CD8-positive, alpha-beta memory T cell (primary cell): ENCODE measurements at regions not wholly inside any gene's neighbourhood (a gene's known extent, or its start where the extent isn't known, plus 50 kb on each side); places are given as distances from the start of the nearest gene placed in this dataset.

Experiments used
- CTCF ChIA-PET: fragments of 350-600 bp; sonication (Branson Sonifier 250); formaldehyde crosslinking; loops from one replicate; lab custom pipeline; 2021; ENCODE audit warnings: antibody characterized with exemption; lab: Charles Lee
- POLR2A ChIA-PET: fragments of 350-600 bp; sonication (Branson Sonifier 250); formaldehyde crosslinking; loops from one replicate; lab custom pipeline; 2021; ENCODE audit warnings: antibody characterized with exemption; lab: Charles Lee
- DNase-seq, 5 donors: peaks; one replicate each; pipeline versions ENCODE4 v3.0.0 to v3.0.0-alpha.2; 2020 to 2022; ENCODE audit warnings: mixed read lengths in 1 of 5
- H3K27ac ChIP-seq: one replicate; pipeline ENCODE4 v1.7.0; 2013; ENCODE audit warnings: low read depth, mild to moderate bottlenecking, low read length, moderate library complexity
- H3K27me3 ChIP-seq: 2 replicates; pipeline ENCODE4 v1.7.0; 2013; ENCODE audit warnings: low read length, mild to moderate bottlenecking; ENCODE audit not compliant: insufficient read depth, poor library complexity, severe bottlenecking
- H3K36me3 ChIP-seq: 2 replicates; pipeline ENCODE4 v1.7.0; 2013; ENCODE audit warnings: mild to moderate bottlenecking, low read length, moderate library complexity; ENCODE audit not compliant: insufficient read depth
- H3K4me1 ChIP-seq: 2 replicates; pipeline ENCODE4 v1.7.0; 2013; ENCODE audit warnings: mild to moderate bottlenecking, low read length, moderate library complexity; ENCODE audit not compliant: insufficient read depth
- H3K4me3 ChIP-seq: 2 replicates; pipeline ENCODE4 v1.7.0; 2013; ENCODE audit warnings: mild to moderate bottlenecking, low read length
- H3K9me3 ChIP-seq: 2 replicates; pipeline ENCODE4 v1.7.0; 2013; ENCODE audit warnings: mild to moderate bottlenecking, low read length
- H3K27ac Mint-ChIP-seq, 8 donors: one replicate each; pipeline ENCODE4 v1.8.0; 2020 to 2021; ENCODE audit warnings: mixed read lengths in 8 of 8, mild to moderate bottlenecking in 6 of 8, inconsistent platforms in 3 of 8, moderate library complexity in 3 of 8
- H3K27me3 Mint-ChIP-seq, 2 donors: one replicate each; pipeline ENCODE4 v1.8.0; 2020 to 2021; ENCODE audit warnings: mixed read lengths in 2 of 2, mild to moderate bottlenecking in 1 of 2, moderate library complexity in 1 of 2
- H3K36me3 Mint-ChIP-seq, 3 donors: one replicate each; pipeline ENCODE4 v1.8.0; 2020 to 2021; ENCODE audit warnings: mixed read lengths in 3 of 3, inconsistent platforms in 1 of 3, mild to moderate bottlenecking in 1 of 3
- H3K4me1 Mint-ChIP-seq, 3 donors: one replicate each; pipeline ENCODE4 v1.8.0; 2020 to 2021; ENCODE audit warnings: mixed read lengths in 3 of 3, inconsistent platforms in 1 of 3, mild to moderate bottlenecking in 1 of 3
- H3K4me3 Mint-ChIP-seq, 7 donors: one replicate each; pipeline ENCODE4 v1.8.0; 2020 to 2021; ENCODE audit warnings: mixed read lengths in 7 of 7, mild to moderate bottlenecking in 6 of 7, moderate library complexity in 4 of 7, inconsistent platforms in 2 of 7
- H3K9me3 Mint-ChIP-seq, 5 donors: one replicate each; pipeline ENCODE4 v1.8.0; 2020 to 2022; ENCODE audit warnings: mixed read lengths in 5 of 5, mild to moderate bottlenecking in 3 of 5, moderate library complexity in 2 of 5, inconsistent platforms in 1 of 5

- Histone ChIP-seq H3K4me3 (no peak overlapping the region), H3K27me3 (no peaks in the 10 kb centered on the region), H3K27ac (no peak overlapping the region), H3K4me1 (no peaks in the 10 kb centered on the region), H3K9me3 (no peaks in the 10 kb centered on the region), H3K36me3 (no peaks in the 10 kb centered on the region)
- Mint-ChIP-seq H3K27me3 (peaks cover 7 to 37% of the 10 kb centered on the region in 2 donors), H3K9me3 (peaks cover 0 to 2% (median 0%) of the 10 kb centered on the region in 5 donors), H3K4me1 (no peaks in the 10 kb centered on the region), H3K4me3 (no peak overlapping the region), H3K27ac (no peak overlapping the region), H3K36me3 (no peaks in the 10 kb centered on the region)
- POLR2A ChIA-PET: no interaction called here
- CTCF ChIA-PET: no interaction called here
- no peak for DNase-seq
Observed at GRCh38 chr10:112083472-112083871, 100.1 kb downstream of the GPAM start.

- Mint-ChIP-seq H3K4me1 (no peaks in the 10 kb centered on the region), H3K36me3 (no peaks in the 10 kb centered on the region), H3K9me3 (peaks cover 0 to 2% (median 0%) of the 10 kb centered on the region in 5 donors), H3K27me3 (peaks cover 17 to 37% of the 10 kb centered on the region in 2 donors), H3K4me3 (no peak overlapping the region), H3K27ac (no peak overlapping the region)
- Histone ChIP-seq H3K27ac (no peak overlapping the region), H3K4me1 (no peaks in the 10 kb centered on the region), H3K9me3 (no peaks in the 10 kb centered on the region), H3K36me3 (no peaks in the 10 kb centered on the region), H3K27me3 (no peaks in the 10 kb centered on the region), H3K4me3 (no peak overlapping the region)
- DNase-seq: no peak
- ChIA-PET POLR2A (no interaction called here), CTCF (no interaction called here)
Observed at GRCh38 chr10:112087953-112088456, 95.6 kb downstream of the GPAM start.

DNA sequence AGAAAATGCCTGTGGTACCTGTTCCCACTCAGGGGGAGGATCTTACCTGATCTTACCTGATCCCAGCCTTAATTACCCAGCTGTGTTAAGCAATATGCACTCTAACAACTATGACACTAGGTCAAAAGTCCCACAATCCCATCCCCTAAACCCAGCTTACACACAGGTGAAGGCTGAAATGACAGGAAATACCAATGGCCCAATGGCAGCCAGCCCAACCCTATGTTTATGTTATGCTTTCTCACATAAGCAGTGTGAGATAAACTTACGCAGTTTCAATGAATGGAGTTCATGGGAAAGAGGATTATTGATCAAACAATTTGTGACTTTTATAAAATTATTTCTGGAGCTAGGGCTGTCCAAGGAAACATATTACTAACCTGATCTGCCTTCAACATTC, 91.9 kb downstream of the GPAM start:
- Histone ChIP-seq H3K9me3 (no peaks in the 10 kb centered on the region), H3K27ac (no peak overlapping the region), H3K36me3 (no peaks in the 10 kb centered on the region), H3K27me3 (no peaks in the 10 kb centered on the region), H3K4me3 (no peak overlapping the region), H3K4me1 (no peaks in the 10 kb centered on the region)
- no peak for DNase-seq
- ChIA-PET CTCF (no interaction called here), POLR2A (no interaction called here)
- no peaks in the 10 kb centered on the region for H3K4me1 Mint-ChIP-seq
- no peak overlapping the region for H3K27ac Mint-ChIP-seq
- H3K4me3 Mint-ChIP-seq: no peak overlapping the region
- no peaks in the 10 kb centered on the region for H3K36me3 Mint-ChIP-seq
- H3K9me3 Mint-ChIP-seq: no peaks in the 10 kb centered on the region
- peaks cover 13 to 17% of the 10 kb centered on the region in 2 donors for H3K27me3 Mint-ChIP-seq

DNA sequence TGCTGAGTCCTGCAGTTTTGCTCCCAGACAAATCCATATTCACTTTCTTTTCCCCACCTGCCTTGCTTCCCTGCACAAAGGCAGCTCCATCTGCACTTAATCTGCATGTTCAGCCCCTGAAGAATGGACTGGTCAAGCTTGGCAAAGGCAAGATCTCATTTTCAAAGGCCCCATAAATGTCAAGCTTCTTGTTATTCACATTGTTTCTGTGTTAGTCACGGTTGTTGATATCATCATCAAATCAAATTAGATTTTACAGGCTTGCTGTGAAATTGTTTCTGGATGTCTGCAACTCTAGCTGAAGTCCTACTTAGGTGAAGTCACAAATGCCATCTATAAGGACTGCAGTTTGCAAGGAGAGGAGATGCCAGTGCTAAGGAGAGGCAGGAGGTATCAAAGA, 91.0 kb downstream of the GPAM start:
- no peak overlapping the region for H3K4me3 ChIP-seq
- no peaks in the 10 kb centered on the region for H3K9me3 ChIP-seq
- H3K4me1 ChIP-seq: no peaks in the 10 kb centered on the region
- Mint-ChIP-seq H3K9me3 (no peaks in the 10 kb centered on the region), H3K36me3 (no peaks in the 10 kb centered on the region), H3K4me1 (no peaks in the 10 kb centered on the region), H3K4me3 (no peak overlapping the region), H3K27me3 (peaks cover 13 to 15% of the 10 kb centered on the region in 2 donors), H3K27ac (no peak overlapping the region)
- H3K27me3 ChIP-seq: no peaks in the 10 kb centered on the region
- no peak for DNase-seq
- H3K36me3 ChIP-seq: no peaks in the 10 kb centered on the region
- ChIA-PET CTCF (no interaction called here), POLR2A (no interaction called here)
- H3K27ac ChIP-seq: no peak overlapping the region

DNA sequence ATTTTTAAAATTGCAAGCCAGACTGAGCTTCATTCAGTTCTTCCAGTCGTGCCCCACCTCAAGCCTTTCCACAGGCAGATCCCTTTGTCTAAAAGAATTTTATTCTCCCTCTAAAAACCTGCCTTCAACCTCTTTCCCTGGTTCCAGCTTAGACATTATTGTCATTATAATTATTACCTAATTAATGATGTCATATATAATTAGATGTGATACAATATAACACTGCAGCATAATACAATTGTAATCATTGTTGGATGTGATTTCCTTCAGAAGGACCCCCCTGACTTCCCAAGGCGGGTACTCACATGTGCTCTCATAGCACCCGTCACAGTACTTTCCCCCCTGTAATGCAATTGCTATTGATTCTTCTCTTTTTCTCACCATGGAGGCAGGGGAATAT, 88.6 kb downstream of the GPAM start:
- POLR2A ChIA-PET: no interaction called here
- H3K4me1 ChIP-seq: no peaks in the 10 kb centered on the region
- Mint-ChIP-seq H3K4me3 (no peak overlapping the region), H3K9me3 (no peaks in the 10 kb centered on the region), H3K4me1 (no peaks in the 10 kb centered on the region), H3K27ac (no peak overlapping the region), H3K27me3 (peaks cover 14 to 20% of the 10 kb centered on the region in 2 donors), H3K36me3 (no peaks in the 10 kb centered on the region)
- H3K27ac ChIP-seq: no peak overlapping the region
- CTCF ChIA-PET: no interaction called here
- H3K27me3 ChIP-seq: no peaks in the 10 kb centered on the region
- H3K4me3 ChIP-seq: no peak overlapping the region
- no peak for DNase-seq
- H3K9me3 ChIP-seq: no peaks in the 10 kb centered on the region
- no peaks in the 10 kb centered on the region for H3K36me3 ChIP-seq

GRCh38 chr10:112095731-112096130, 87.8 kb downstream of the GPAM start:
- no peaks in the 10 kb centered on the region for H3K36me3 Mint-ChIP-seq
- no peaks in the 10 kb centered on the region for H3K4me1 ChIP-seq
- no peak overlapping the region for H3K27ac ChIP-seq
- no peaks in the 10 kb centered on the region for H3K36me3 ChIP-seq
- peaks cover 14 to 21% of the 10 kb centered on the region in 2 donors for H3K27me3 Mint-ChIP-seq
- H3K27ac Mint-ChIP-seq: no peak overlapping the region
- no peaks in the 10 kb centered on the region for H3K27me3 ChIP-seq
- no peaks in the 10 kb centered on the region for H3K9me3 ChIP-seq
- ChIA-PET POLR2A (no interaction called here), CTCF (no interaction called here)
- no peaks in the 10 kb centered on the region for H3K4me1 Mint-ChIP-seq
- no peaks in the 10 kb centered on the region for H3K9me3 Mint-ChIP-seq
- DNase-seq: no peak
- no peak overlapping the region for H3K4me3 ChIP-seq
- no peak overlapping the region for H3K4me3 Mint-ChIP-seq

GRCh38 chr10:112098682-112099081, 84.9 kb downstream of the GPAM start:
- no peaks in the 10 kb centered on the region for H3K27me3 ChIP-seq
- no peak for DNase-seq
- Mint-ChIP-seq H3K4me1 (no peaks in the 10 kb centered on the region), H3K27me3 (peaks cover 13 to 33% of the 10 kb centered on the region in 2 donors), H3K36me3 (no peaks in the 10 kb centered on the region), H3K4me3 (no peak overlapping the region), H3K27ac (no peak overlapping the region), H3K9me3 (peaks cover 0 to 3% (median 0%) of the 10 kb centered on the region in 5 donors)
- no peak overlapping the region for H3K4me3 ChIP-seq
- no peaks in the 10 kb centered on the region for H3K9me3 ChIP-seq
- H3K36me3 ChIP-seq: no peaks in the 10 kb centered on the region
- POLR2A ChIA-PET: no interaction called here
- no peak overlapping the region for H3K27ac ChIP-seq
- no peaks in the 10 kb centered on the region for H3K4me1 ChIP-seq
- CTCF ChIA-PET: no interaction called here
